NB4 (cell line): ENCODE measurements at regions not wholly inside any gene's neighbourhood (a gene's known extent, or its start where the extent isn't known, plus 50 kb on each side); places are given as distances from the start of the nearest gene placed in this dataset.

Experiments
- CTCF ChIP-seq: IDR thresholded peaks from one replicate; pipeline ENCODE4 v1.5.1; 2012; ENCODE audit warnings: low read depth, low read length
- MYC ChIP-seq: IDR thresholded peaks from 2 replicates; pipeline ENCODE4 v1.6.1; 2011; ENCODE audit warnings: low read depth, low read length
- POLR2A ChIP-seq: IDR thresholded peaks from 2 replicates; pipeline ENCODE4 v1.6.1; 2011; ENCODE audit warnings: mild to moderate bottlenecking; ENCODE audit not compliant: insufficient read length; ENCODE audit errors: extremely low read depth
- TF ChIP-seq, protein P1 (sequence below): IDR thresholded peaks from 2 replicates; pipeline ENCODE4 v1.6.1; 2011; ENCODE audit warnings: low read depth, low read length

DNA sequence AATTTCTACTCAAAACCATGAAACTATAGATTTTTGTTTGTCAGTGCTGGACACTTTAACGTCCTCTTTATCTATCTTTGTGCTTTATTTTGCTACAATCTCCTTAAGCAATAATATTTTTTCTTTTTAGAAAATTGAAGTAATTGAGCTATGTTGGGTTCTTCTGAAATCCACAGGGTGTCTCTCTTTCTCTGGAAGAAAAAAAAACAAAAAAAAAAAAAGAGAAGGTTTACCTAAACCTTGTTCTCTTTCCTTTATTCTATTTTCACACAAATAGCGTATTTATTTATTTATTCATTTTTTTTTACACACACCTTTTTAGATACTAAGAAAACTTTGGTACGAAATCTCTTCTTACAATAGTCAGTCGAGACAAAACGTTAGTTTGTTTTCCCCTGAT lies 601.0 kb downstream of the EDEM1 start:
- TF ChIP-seq POLR2A, result no peak
- TF ChIP-seq CTCF, result no peak
- TF ChIP-seq, protein P1, sequence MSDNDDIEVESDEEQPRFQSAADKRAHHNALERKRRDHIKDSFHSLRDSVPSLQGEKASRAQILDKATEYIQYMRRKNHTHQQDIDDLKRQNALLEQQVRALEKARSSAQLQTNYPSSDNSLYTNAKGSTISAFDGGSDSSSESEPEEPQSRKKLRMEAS, result no peak
- no peak for TF ChIP-seq MYC
